ENCODE measurements at regions not wholly inside any gene's neighbourhood (a gene's known extent, or its start where the extent isn't known, plus 50 kb on each side); places are given as distances from the start of the nearest gene placed in this dataset.

DNA sequence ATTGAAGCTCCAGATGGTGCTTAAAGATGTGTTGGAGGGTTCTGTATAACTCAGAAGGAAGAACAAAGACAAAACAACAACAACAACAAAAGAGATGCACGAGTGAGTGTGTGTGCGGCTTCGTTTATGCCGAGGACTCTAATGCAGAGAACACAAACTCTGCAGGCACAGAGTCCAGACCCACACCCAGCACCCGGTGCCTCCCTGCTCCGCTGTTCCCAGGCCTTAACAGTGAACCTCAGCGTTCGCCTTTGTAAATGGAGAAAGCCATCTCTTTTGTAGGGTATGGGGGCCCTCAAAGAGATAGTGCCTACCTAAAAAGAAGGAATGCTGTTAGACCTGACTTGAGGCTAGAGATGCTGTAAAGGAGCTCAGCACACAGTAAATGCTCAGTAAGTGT lies 243.3 kb downstream of the ERMARD start:
- no peak for DNase-seq
- intact Hi-C loops (cut with DNase I), result no loop called here
- H3K4me3 ChIP-seq, result no peak overlapping the region

DNA sequence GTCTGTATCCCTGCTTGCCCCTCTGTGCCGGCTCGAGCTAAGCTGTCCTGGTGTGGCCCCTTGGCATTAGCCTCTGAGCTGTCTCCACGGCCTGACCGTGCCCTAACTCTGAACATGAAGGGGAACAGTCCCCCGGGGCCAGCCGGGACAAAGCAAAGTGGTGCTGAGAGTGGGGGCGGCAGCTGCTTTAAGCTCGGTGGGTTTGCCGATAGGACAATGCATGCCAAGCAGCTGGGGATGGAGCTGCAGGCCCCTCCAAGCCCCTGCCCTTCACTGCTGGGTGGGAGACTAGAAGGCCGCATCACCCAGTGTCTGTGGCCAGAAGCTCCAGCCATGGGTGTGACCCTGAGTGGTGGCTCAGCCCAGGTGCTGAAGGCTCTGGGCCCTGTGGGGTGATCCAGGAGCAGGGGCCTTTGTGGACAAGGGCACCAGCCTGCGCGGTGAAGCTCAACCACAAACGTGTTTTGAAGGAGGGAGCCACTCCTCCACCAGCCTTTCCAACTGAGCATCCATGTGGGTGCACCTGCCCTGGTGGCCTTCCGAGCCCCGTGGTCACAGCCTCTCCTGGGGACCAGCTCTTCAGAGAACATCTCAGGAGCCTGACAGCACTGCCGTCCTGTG lies 242.5 kb downstream of the ERMARD start:
- intact Hi-C loops (cut with DNase I), result no loop called here
- Histone ChIP-seq H3K9me3 (no peaks in the 10 kb centered on the region), H3K9ac (ENCODE audit: low read depth in 2 of 2, low read length in 2 of 2) (no peak overlapping the region), H3K4me3 (no peak overlapping the region), H3K4me1 (no peaks in the 10 kb centered on the region), H3K27me3 (no peaks in the 10 kb centered on the region), H3K36me3 (no peaks in the 10 kb centered on the region), H3K27ac (no peak overlapping the region)
- TF ChIP-seq, protein P1, sequence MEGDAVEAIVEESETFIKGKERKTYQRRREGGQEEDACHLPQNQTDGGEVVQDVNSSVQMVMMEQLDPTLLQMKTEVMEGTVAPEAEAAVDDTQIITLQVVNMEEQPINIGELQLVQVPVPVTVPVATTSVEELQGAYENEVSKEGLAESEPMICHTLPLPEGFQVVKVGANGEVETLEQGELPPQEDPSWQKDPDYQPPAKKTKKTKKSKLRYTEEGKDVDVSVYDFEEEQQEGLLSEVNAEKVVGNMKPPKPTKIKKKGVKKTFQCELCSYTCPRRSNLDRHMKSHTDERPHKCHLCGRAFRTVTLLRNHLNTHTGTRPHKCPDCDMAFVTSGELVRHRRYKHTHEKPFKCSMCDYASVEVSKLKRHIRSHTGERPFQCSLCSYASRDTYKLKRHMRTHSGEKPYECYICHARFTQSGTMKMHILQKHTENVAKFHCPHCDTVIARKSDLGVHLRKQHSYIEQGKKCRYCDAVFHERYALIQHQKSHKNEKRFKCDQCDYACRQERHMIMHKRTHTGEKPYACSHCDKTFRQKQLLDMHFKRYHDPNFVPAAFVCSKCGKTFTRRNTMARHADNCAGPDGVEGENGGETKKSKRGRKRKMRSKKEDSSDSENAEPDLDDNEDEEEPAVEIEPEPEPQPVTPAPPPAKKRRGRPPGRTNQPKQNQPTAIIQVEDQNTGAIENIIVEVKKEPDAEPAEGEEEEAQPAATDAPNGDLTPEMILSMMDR (IDR thresholded peaks at IDR 0.05), result no peak
- no peak for DNase-seq

More for the DNA sequence above, 243.3 kb downstream of the ERMARD start:
- Histone ChIP-seq H3K27me3 (no peaks in the 10 kb centered on the region), H3K36me3 (no peaks in the 10 kb centered on the region), H3K4me1 (no peaks in the 10 kb centered on the region), H3K9ac (ENCODE audit: low read depth in 2 of 2, low read length in 2 of 2) (no peak overlapping the region), H3K9me3 (no peaks in the 10 kb centered on the region), H3K27ac (no peak overlapping the region)
- TF ChIP-seq, protein P1 (IDR thresholded peaks at IDR 0.05), result no peak

DNA sequence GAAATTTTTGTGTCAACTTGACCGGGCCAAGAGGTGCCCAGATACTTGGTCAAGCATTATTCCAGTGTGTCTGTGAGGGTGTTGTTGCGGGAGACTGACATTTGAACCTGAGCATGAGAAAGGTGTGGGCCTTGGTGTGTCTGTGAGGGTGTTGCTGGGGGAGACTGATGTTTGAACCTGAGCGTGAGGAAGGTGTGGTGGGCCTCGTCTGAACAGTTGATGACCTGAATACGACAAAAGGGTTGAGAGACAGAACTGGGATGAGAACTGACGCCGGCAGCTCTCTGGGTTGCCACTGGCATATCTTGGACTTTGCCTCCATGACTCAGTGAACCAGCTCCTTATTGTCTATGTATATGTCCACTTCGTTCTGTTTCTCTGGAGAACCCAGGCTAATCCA lies 240.5 kb downstream of the ERMARD start:
- Histone ChIP-seq H3K9ac (ENCODE audit: low read depth in 2 of 2, low read length in 2 of 2) (no peak overlapping the region), H3K4me3 (no peak overlapping the region), H3K36me3 (no peaks in the 10 kb centered on the region), H3K9me3 (no peaks in the 10 kb centered on the region), H3K27me3 (no peaks in the 10 kb centered on the region), H3K27ac (no peak overlapping the region), H3K4me1 (no peaks in the 10 kb centered on the region)
- intact Hi-C loops (cut with DNase I), result no loop called here
- DNase-seq, result no peak
- TF ChIP-seq, protein P1 (IDR thresholded peaks at IDR 0.05), result no peak

DNA sequence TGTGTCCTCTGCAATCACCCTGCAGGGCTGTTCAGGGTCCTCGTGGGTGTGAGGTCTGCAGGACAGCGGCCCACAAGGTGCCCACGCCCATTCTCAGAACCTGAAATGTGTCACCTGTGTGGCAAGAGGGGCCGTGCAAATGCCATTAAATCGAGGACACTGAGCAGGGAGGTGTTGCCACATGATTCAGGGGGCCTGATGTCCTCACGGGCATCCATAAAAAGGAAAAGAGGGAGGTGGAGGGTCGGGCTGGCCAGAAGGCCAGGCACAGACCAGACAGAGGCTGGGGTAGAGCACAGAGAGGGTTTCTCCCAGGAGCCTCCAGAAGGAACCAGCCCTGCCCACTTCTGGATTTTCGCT lies 239.6 kb downstream of the ERMARD start:
- no peak for DNase-seq
- H3K9ac ChIP-seq (ENCODE audit: low read depth in 2 of 2, low read length in 2 of 2), result no peak overlapping the region
- no peaks in the 10 kb centered on the region for H3K27me3 ChIP-seq
- no peaks in the 10 kb centered on the region for H3K4me1 ChIP-seq
- H3K27ac ChIP-seq, result no peak overlapping the region
- TF ChIP-seq, protein P1 (IDR thresholded peaks at IDR 0.05), result no peak
- H3K4me3 ChIP-seq, result no peak overlapping the region
- intact Hi-C loops (cut with DNase I), result no loop called here
- H3K9me3 ChIP-seq, result no peaks in the 10 kb centered on the region
- no peaks in the 10 kb centered on the region for H3K36me3 ChIP-seq

DNA sequence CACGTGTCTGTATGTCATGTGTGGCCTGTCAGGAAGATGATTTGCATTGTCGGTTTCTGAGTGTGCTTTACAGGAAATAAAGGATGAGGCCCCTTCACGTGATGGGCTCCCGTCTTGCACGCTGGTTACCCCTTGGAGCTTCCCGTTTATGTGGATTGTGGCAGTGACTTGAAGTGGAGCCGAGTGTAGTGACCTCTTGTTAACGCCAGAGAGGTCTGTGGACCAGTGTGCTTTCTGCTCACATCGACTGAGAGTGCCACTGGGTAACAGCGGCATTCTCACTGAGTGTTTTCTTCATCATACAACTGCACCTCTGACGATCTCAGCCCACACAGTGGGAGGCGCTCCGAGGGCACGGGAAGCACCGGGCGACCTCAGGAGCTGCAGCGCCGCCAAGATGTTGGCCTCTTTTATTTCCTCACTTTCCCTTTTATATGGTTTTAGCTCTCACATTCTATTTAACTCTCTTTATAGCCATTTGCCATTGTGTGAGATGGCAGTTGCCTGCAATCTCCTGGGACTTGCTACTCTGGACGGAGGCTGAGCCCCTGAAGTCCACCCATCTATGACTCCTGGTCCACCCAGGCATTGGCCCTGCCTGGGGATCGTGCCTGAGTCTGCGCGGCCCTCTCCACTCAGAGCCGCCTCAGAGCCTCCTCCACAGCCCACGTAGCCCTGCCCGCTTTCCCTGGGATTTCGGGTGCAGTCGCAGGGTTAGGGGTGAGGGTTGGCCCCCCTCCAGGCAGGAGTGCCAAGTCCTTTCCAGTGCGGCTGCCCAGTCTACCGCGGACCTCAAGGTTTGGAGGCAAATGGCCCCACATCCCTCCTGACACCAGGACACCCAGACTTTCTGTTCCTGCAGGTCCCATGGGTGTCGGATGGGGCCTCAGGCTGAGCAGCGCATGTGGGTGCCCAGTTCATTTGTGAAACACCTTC lies 238.9 kb downstream of the ERMARD start:
- no peaks in the 10 kb centered on the region for H3K36me3 ChIP-seq
- no peaks in the 10 kb centered on the region for H3K4me1 ChIP-seq
- no peaks in the 10 kb centered on the region for H3K27me3 ChIP-seq
- no peak for DNase-seq
- intact Hi-C loops (cut with DNase I), result no loop called here
- TF ChIP-seq, protein P1 (IDR thresholded peaks at IDR 0.05), result no peak
- H3K4me3 ChIP-seq, result no peak overlapping the region
- H3K9me3 ChIP-seq, result no peaks in the 10 kb centered on the region
- no peak overlapping the region for H3K9ac ChIP-seq (ENCODE audit: low read depth in 2 of 2, low read length in 2 of 2)
- no peak overlapping the region for H3K27ac ChIP-seq

All from colonic mucosa (tissue), 4 donors.